ENCODE measurements at regions not wholly inside any gene's neighbourhood (a gene's known extent, or its start where the extent isn't known, plus 50 kb on each side); places are given as distances from the start of the nearest gene placed in this dataset.

DNA sequence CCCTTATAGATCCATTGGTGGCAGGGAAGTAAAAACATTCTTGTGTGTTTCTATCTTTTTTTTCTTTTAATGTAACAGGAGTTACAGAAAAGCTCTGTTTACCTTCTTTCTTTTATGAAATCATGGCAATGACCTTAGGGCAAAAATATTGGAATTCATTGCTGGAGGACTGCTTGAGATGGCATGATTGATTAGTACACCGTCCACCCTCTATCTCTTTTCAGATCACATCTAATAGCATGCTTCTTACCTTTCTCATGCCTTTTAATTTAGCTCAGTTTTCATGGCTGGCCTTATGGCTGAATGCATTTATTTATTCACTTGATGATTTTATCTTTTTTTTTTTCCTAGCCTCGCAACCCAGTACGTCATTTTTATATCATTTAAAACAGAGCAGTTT lies 177.6 kb upstream of the CDH20 start:
- TF ChIP-seq, protein P1, sequence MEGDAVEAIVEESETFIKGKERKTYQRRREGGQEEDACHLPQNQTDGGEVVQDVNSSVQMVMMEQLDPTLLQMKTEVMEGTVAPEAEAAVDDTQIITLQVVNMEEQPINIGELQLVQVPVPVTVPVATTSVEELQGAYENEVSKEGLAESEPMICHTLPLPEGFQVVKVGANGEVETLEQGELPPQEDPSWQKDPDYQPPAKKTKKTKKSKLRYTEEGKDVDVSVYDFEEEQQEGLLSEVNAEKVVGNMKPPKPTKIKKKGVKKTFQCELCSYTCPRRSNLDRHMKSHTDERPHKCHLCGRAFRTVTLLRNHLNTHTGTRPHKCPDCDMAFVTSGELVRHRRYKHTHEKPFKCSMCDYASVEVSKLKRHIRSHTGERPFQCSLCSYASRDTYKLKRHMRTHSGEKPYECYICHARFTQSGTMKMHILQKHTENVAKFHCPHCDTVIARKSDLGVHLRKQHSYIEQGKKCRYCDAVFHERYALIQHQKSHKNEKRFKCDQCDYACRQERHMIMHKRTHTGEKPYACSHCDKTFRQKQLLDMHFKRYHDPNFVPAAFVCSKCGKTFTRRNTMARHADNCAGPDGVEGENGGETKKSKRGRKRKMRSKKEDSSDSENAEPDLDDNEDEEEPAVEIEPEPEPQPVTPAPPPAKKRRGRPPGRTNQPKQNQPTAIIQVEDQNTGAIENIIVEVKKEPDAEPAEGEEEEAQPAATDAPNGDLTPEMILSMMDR (conservative IDR thresholded peaks at IDR 0.05 in 1 of 2, IDR thresholded peaks at IDR 0.05 in 1 of 2; ENCODE audit: low read depth in 1 of 2, low read length in 2 of 2): no peak
- TF ChIP-seq EZH2 (IDR thresholded peaks at IDR 0.05; ENCODE audit: low read length, missing control alignments): no peak

Data from fibroblast of lung (primary cell).